Kidney (tissue), 13 donors: ENCODE measurements at regions not wholly inside any gene's neighbourhood (a gene's known extent, or its start where the extent isn't known, plus 50 kb on each side); places are given as distances from the start of the nearest gene placed in this dataset.
"Not testable (repeated sequence)": the region's sequence is repeated elsewhere in the genome, so short reads cannot be mapped to it uniquely, and the experiment has no call there.

Experiments
- DNase-seq, 5 donors: peaks; one replicate each; pipeline ENCODE4 v3.0.0-alpha.2; 2013 to 2020
- FAIRE-seq: peaks from 2 replicates; lab custom pipeline; 2012; peaks lifted over from hg19 to GRCh38; lab: Jason Lieb, UNC
- H3K27ac ChIP-seq, 2 donors: one replicate each; pipeline ENCODE4 v1.7.0; 2013; ENCODE audit warnings: low read depth in 2 of 2, low read length in 2 of 2, inconsistent platforms in 1 of 2
- H3K27me3 ChIP-seq: one replicate; pipeline ENCODE4 v1.7.1; 2013; ENCODE audit warnings: low read length, inconsistent platforms; ENCODE audit not compliant: control insufficient read depth, insufficient read depth
- H3K36me3 ChIP-seq, 3 donors: one replicate each; pipeline versions ENCODE4 v1.7.0 to v1.7.1; 2013; ENCODE audit warnings: low read length in 3 of 3, control low read depth in 1 of 3, inconsistent platforms in 1 of 3; ENCODE audit not compliant: insufficient read depth in 3 of 3, control insufficient read depth in 2 of 3
- H3K4me1 ChIP-seq, 3 donors: one replicate each; pipeline versions ENCODE4 v1.7.0 to v1.7.1; 2013; ENCODE audit warnings: low read length in 3 of 3, inconsistent platforms in 1 of 3, low read depth in 1 of 3; ENCODE audit not compliant: control insufficient read depth in 2 of 3, insufficient read depth in 2 of 3
- H3K4me3 ChIP-seq, 3 donors: one replicate each; pipeline versions ENCODE4 v1.7.0 to v1.8.1; 2013; ENCODE audit warnings: low read length in 3 of 3, control low read depth in 1 of 3, inconsistent platforms in 1 of 3
- H3K9ac ChIP-seq, 3 donors: one replicate each; pipeline versions ENCODE4 v1.7.0 to v1.7.1; 2013; ENCODE audit warnings: low read length in 3 of 3, control low read depth in 1 of 3, inconsistent platforms in 1 of 3
- H3K9me3 ChIP-seq, 3 donors: one replicate each; pipeline versions ENCODE4 v1.7.0 to v1.7.1; 2013; ENCODE audit warnings: low read length in 3 of 3, control low read depth in 1 of 3, inconsistent platforms in 1 of 3; ENCODE audit not compliant: control insufficient read depth in 2 of 3, insufficient read depth in 1 of 3
- intact Hi-C: fragments of 100-400 bp; cut with DNase I; formaldehyde crosslinking; loops from one replicate; pipeline ENCODE4 v1.11.1; 2022
- TF ChIP-seq, protein P1 (sequence below): IDR thresholded peaks from 3 replicates; pipeline ENCODE4 v1.5.1; 2012; ENCODE audit warnings: mild to moderate bottlenecking, moderate library complexity, borderline replicate concordance; ENCODE audit not compliant: insufficient read depth; ENCODE audit errors: extremely low read depth
- donor health status: control.
- donor health status: control.
- donor health status: control.
- donor health status: control.
- donor health status: control.
- donor health status: DM: yes; HTN: yes; CAD: no.
- donor health status: Normal renal cell carcinoma (clear cell type).

DNA sequence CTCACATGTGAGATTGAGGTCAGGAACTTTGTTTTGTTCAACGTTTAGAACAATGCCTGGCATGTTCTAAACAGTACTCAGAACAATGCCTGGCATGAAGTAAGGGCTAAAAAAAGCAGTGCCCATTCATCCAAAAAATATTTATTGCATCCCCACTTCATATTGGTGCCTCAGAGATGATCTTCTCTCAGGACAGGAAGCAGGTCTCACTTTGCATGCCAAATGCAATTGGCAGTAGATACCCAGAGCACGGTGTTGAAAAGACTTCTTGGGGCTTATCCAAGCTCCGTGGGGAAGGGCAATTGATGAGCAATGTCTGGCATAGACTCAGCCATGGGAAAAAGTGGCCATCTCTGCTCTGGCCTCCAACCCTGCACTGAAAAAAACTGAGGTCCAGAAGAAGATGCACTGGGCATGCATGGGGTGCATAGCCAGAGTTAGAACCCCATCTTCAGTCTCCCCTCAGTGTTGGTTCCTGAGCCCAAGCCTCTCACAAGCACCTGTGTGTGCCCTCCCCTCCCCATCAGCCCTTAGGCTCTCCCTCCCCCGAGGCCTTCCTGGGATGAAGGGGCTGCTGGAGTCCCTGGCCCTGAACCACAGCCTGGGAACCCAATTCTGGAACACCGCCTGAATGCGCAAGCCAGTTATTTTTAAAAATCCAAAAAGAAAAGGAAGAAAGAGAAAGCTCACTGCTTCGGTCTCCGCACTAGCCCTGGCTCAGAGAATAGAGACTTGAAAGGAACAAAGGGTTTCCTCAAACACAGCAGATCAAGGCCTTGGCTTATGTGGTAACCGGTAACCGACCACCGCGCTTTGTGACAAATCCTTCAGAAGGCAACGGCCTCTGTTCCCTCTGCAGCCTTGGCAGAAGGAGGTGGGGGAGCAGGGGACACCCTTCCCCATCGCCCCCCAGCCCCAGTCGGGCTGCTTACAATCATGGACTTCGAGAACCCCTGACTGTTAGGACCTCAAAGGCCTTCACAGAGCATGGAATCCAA, 78.5 kb upstream of the SIRPA start:
- no peak overlapping the region for H3K9ac ChIP-seq
- FAIRE-seq: no peak
- H3K36me3 ChIP-seq: no peaks in the 10 kb centered on the region
- no peak overlapping the region for H3K4me3 ChIP-seq
- no peaks in the 10 kb centered on the region for H3K27me3 ChIP-seq
- TF ChIP-seq, protein P1, sequence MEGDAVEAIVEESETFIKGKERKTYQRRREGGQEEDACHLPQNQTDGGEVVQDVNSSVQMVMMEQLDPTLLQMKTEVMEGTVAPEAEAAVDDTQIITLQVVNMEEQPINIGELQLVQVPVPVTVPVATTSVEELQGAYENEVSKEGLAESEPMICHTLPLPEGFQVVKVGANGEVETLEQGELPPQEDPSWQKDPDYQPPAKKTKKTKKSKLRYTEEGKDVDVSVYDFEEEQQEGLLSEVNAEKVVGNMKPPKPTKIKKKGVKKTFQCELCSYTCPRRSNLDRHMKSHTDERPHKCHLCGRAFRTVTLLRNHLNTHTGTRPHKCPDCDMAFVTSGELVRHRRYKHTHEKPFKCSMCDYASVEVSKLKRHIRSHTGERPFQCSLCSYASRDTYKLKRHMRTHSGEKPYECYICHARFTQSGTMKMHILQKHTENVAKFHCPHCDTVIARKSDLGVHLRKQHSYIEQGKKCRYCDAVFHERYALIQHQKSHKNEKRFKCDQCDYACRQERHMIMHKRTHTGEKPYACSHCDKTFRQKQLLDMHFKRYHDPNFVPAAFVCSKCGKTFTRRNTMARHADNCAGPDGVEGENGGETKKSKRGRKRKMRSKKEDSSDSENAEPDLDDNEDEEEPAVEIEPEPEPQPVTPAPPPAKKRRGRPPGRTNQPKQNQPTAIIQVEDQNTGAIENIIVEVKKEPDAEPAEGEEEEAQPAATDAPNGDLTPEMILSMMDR: no peak
- H3K9me3 ChIP-seq: no peaks in the 10 kb centered on the region
- intact Hi-C loops: no loop called here
- peaks cover 0 to 8% (median 0%) of the 10 kb centered on the region in 3 donors for H3K4me1 ChIP-seq
- DNase-seq: peak in 2 of 5 donors; percentile 5 to 20
- H3K27ac ChIP-seq: no peak overlapping the region

DNA sequence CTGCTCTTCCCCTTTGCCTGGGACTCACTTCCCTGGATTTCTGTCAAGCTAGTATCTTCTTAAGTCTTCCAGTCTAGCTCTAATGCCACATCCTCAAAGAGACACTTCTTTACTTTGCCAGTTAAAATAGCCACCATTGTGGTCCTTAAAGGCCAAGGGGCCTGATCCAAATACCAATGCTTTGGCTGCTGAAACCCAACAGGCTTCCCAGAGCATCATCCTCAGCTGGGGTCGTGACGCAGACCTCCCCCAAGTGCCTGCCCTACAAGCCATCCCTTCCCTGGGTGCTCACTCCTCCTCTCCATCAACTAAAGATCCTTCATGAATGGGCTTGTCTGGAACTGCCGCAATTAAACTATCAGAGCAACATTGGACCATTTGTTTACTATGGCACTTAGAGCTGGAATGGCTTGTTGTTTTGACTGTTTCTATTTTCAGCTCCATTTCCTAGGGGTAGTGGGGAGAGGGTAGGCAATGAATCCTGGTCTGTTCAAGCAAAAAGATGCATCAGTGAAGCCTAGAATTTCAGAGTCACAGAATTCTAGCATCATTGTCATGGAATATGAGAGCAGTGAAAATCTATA, 79.6 kb upstream of the SIRPA start:
- H3K4me1 ChIP-seq: peaks cover 0 to 8% (median 0%) of the 10 kb centered on the region in 3 donors
- H3K36me3 ChIP-seq: no peaks in the 10 kb centered on the region
- no peaks in the 10 kb centered on the region for H3K9me3 ChIP-seq
- no peak overlapping the region for H3K4me3 ChIP-seq
- intact Hi-C loops: no loop called here
- H3K27ac ChIP-seq: no peak overlapping the region
- TF ChIP-seq, protein P1: no peak
- H3K27me3 ChIP-seq: no peaks in the 10 kb centered on the region
- no peak overlapping the region for H3K9ac ChIP-seq
- FAIRE-seq: no peak
- DNase-seq: peak in 1 of 5 donors; percentile 11

DNA sequence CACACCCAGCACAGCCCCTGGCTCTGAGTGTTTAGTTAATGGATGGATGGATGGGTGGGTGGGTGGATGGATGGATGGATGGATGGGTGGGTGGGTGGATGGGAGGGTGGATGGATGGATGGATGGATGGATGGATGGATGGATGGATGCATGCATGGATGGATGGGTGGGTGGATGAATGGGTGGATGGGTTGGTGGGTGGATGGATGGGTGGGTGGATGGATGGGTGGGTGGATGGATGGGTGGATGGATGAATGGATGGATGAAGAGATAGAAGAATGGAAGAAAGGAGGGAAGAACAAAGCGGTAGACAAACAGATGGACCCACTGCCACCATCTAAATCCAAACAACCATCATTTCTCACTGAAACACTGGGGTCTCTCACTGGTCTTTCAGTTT, 80.3 kb upstream of the SIRPA start:
- H3K36me3 ChIP-seq, H3K9me3 ChIP-seq, intact Hi-C loops, H3K9ac ChIP-seq, H3K4me3 ChIP-seq, FAIRE-seq, H3K27ac ChIP-seq, H3K27me3 ChIP-seq: not testable (repeated sequence)
- DNase-seq: peak in 1 of 5 donors; percentile 1
- H3K4me1 ChIP-seq: peaks cover 0 to 10% (median 0%) of the 10 kb centered on the region in 3 donors
